GM12878 (cell line): ENCODE measurements at regions not wholly inside any gene's neighbourhood (a gene's known extent, or its start where the extent isn't known, plus 50 kb on each side); places are given as distances from the start of the nearest gene placed in this dataset.

Source experiments
- ATAC-seq: fragments of 200-7000 bp; cut with Tn5 transposase; 3 replicates; pipeline ENCODE4 v1.9.1; 2020; ENCODE audit warnings: mild to moderate bottlenecking, moderate library complexity
- BruUV-seq: library from RNA; stranded (reverse); fragments of 400-500 nt; replicated peaks from 2 replicates; lab custom pipeline; 2021; lab: Mats Ljungman, UMichigan
- CTCF ChIA-PET: fragments of 300-600 bp; sonication (Branson Sonifier 250); formaldehyde crosslinking; extraction: SDS; loops from one replicate; lab custom pipeline; 2021; ENCODE audit warnings: inconsistent platforms; lab: Yijun Ruan, JAX
- POLR2A ChIA-PET: fragments of 350-600 bp; formaldehyde crosslinking; extraction: SDS; loops from one replicate; lab custom pipeline; 2021; ENCODE audit warnings: inconsistent platforms; lab: Charles Lee
- RAD21 ChIA-PET: fragments of 300-600 bp; sonication (Branson Sonifier 250); formaldehyde crosslinking; loops from one replicate; lab custom pipeline; 2023; ENCODE audit warnings: antibody characterized with exemption; ENCODE audit not compliant: unreplicated experiment; lab: Charles Lee
- SMC1A ChIA-PET: fragments of 300-600 bp; sonication (Branson Sonifier 250); formaldehyde crosslinking; loops from one replicate; lab custom pipeline; 2023; ENCODE audit not compliant: unreplicated experiment, uncharacterized antibody; lab: Charles Lee
- DNase-seq: peaks from one replicate; pipeline ENCODE4 v3.0.0-alpha.2; 2011; ENCODE audit warnings: low read depth, low spot score
- FAIRE-seq: peaks from 3 replicates; lab custom pipeline; 2011; peaks lifted over from hg19 to GRCh38; lab: Jason Lieb, UNC
- H2AFZ ChIP-seq: 2 replicates; pipeline ENCODE4 v1.6.0; 2011; ENCODE audit warnings: low read depth, low read length, control low read depth; ENCODE audit not compliant: control insufficient read depth
- H3K27ac ChIP-seq: 2 replicates; pipeline ENCODE4 v1.5.1; 2011; ENCODE audit warnings: control low read depth; ENCODE audit not compliant: control insufficient read depth, insufficient read depth
- H3K27me3 ChIP-seq, 2 experiments: replicated peaks in 1 of 2; 2 replicates each; pipeline versions ENCODE4 v1.6.0 to v1.6.1; 2011; ENCODE audit warnings: low read length in 1 of 2; ENCODE audit not compliant: control insufficient read depth in 2 of 2, insufficient read depth in 2 of 2
- H3K36me3 ChIP-seq, 2 experiments: 2 replicates each; pipeline ENCODE4 v1.5.1; 2011; ENCODE audit warnings: low read length in 1 of 2; ENCODE audit not compliant: control insufficient read depth in 2 of 2, insufficient read depth in 2 of 2
- H3K4me1 ChIP-seq: 2 replicates; pipeline ENCODE4 v1.6.1; 2011; ENCODE audit warnings: mild to moderate bottlenecking, low read length, moderate library complexity, mixed read lengths; ENCODE audit not compliant: control insufficient read depth, insufficient read depth
- H3K4me2 ChIP-seq: 2 replicates; pipeline ENCODE4 v1.6.0; 2011; ENCODE audit warnings: control low read depth; ENCODE audit not compliant: control insufficient read depth, insufficient read depth
- H3K4me3 ChIP-seq: fragments of 200-600 bp; sonication (generic); 2 replicates; pipeline ENCODE4 v1.5.1; 2016
- H3K79me2 ChIP-seq: 2 replicates; pipeline ENCODE4 v1.6.0; 2011; ENCODE audit warnings: low read length; ENCODE audit not compliant: control insufficient read depth, insufficient read depth
- H3K9ac ChIP-seq: 2 replicates; pipeline ENCODE4 v1.8.0; 2011; ENCODE audit warnings: low read length, control low read depth, mixed read lengths; ENCODE audit not compliant: control insufficient read depth, insufficient read depth
- H3K9me3 ChIP-seq: replicated peaks from 3 replicates; pipeline ENCODE4 v1.5.1; 2011; ENCODE audit warnings: mild to moderate bottlenecking, low read length; ENCODE audit not compliant: control insufficient read depth, insufficient read depth
- H4K20me1 ChIP-seq: 2 replicates; pipeline ENCODE4 v1.6.0; 2011; ENCODE audit not compliant: control insufficient read depth, insufficient read depth
- HDGF ChIP-seq: fragments of 450-650 bp; IDR thresholded peaks from 2 replicates; pipeline ENCODE4 v1.6.1; 2016; ENCODE audit warnings: antibody characterized with exemption
- KDM1A ChIP-seq: fragments of 200-600 bp; sonication (generic); IDR thresholded peaks from 2 replicates; pipeline ENCODE4 v1.6.1; 2016; ENCODE audit warnings: borderline replicate concordance
- POLR2AphosphoS2 ChIP-seq: IDR thresholded peaks from 2 replicates; pipeline ENCODE4 v1.6.1; 2011; ENCODE audit warnings: low read depth, mild to moderate bottlenecking, low read length, improper control_type of control experiment, moderate library complexity
- SMC3 ChIP-seq: IDR thresholded peaks from 2 replicates; pipeline ENCODE4 v1.6.1; 2011; ENCODE audit warnings: low read length, improper control_type of control experiment, borderline replicate concordance
- STAT1 ChIP-seq: fragments of 450-650 bp; conservative IDR thresholded peaks from 2 replicates; pipeline ENCODE4 v1.6.1; 2014; ENCODE audit warnings: antibody characterized with exemption, mild to moderate bottlenecking
- SUPT20H ChIP-seq: IDR thresholded peaks from 2 replicates; pipeline ENCODE4 v1.6.1; 2011; ENCODE audit warnings: low read depth, mild to moderate bottlenecking, low read length, moderate library complexity, borderline replicate concordance; ENCODE audit not compliant: control insufficient read depth
- ZNF622 ChIP-seq: fragments of 450-650 bp; IDR thresholded peaks from 2 replicates; pipeline ENCODE4 v1.6.1; 2017; ENCODE audit warnings: mild to moderate bottlenecking, inconsistent platforms
- WGBS: methylation state at CpG from one replicate; pipeline ENCODE4 v1.1.6; 2016; ENCODE audit warnings: low lambda C conversion rate; ENCODE audit not compliant: insufficient replicate concordance, insufficient coverage; ENCODE audit errors: missing lambda C conversion rate; 5-methylcytosine and 5-hydroxymethylcytosine counted together
- in situ Hi-C: fragments of 300-500 bp; cut with MboI; formaldehyde crosslinking; loops from 9 replicates; pipeline ENCODE4 v1.14.3; 2018; ENCODE audit warnings: mixed read lengths
- intact Hi-C: fragments of 100-400 bp; cut with micrococcal nuclease; formaldehyde crosslinking; loops from one replicate; pipeline ENCODE4 v1.14.2; 2022; ENCODE audit not compliant: unreplicated experiment
- TF ChIP-seq, protein P1 (sequence below): IDR thresholded peaks from 2 replicates; pipeline ENCODE4 v1.6.1; 2011; ENCODE audit warnings: low read depth, low read length, improper control_type of control experiment, borderline replicate concordance
- TF ChIP-seq, protein P2 (sequence below): fragments of 150-350 bp; IDR thresholded peaks from 2 replicates; pipeline ENCODE4 v1.6.1; 2014; ENCODE audit warnings: mild to moderate bottlenecking, low read depth, low read length

DNA sequence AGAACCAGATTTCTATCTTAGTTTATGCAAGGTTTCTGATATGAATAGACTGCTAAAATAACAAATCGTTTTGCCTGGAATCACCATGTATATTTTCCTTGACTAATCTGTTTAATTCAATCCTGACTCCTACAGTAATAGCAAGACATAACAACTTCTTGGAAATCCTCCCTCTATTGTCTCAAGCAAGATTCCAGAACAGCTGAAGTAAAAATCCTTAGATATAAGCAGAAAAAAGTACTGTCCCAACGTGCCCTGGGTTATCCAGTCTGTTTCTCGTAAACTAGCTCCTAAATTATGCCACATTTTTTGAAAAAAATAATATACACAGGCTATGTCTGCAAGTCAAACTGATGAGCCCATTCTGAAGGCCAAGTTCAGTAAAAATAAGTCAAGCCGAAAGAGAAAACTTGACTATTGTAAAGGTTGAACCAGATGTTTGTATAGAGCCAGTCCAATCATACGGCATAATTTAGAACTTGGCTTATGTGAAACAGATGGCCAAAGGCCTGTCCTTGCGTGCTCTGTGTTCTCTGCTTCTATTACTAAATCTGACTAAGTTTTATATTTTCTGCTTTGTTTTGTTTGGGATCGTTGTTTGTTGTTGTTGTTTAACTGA lies 341.6 kb upstream of the NRSN1 start:
- 14% methylated on average over 7 of the region's 7 CpGs for WGBS
- RAD21 ChIA-PET, result no interaction called here

More for the DNA sequence above, 341.6 kb upstream of the NRSN1 start:
- ChIA-PET SMC1A (no interaction called here), POLR2A (no interaction called here), CTCF (no interaction called here)
- no peaks in the 10 kb centered on the region for H3K9me3 ChIP-seq
- no peaks in the 10 kb centered on the region for H3K4me1 ChIP-seq
- DNase-seq, result no peak
- H3K79me2 ChIP-seq, result no peaks in the 10 kb centered on the region
- H3K4me3 ChIP-seq, result no peak overlapping the region
- BruUV-seq, result no TSS peak
- TF ChIP-seq HDGF (no peak), STAT1 (no peak), ZNF622 (no peak), SMC3 (no peak), SUPT20H (no peak), KDM1A (no peak), POLR2AphosphoS2 (no peak)
- TF ChIP-seq, protein P1, sequence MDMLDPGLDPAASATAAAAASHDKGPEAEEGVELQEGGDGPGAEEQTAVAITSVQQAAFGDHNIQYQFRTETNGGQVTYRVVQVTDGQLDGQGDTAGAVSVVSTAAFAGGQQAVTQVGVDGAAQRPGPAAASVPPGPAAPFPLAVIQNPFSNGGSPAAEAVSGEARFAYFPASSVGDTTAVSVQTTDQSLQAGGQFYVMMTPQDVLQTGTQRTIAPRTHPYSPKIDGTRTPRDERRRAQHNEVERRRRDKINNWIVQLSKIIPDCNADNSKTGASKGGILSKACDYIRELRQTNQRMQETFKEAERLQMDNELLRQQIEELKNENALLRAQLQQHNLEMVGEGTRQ, result no peak
- TF ChIP-seq, protein P2, sequence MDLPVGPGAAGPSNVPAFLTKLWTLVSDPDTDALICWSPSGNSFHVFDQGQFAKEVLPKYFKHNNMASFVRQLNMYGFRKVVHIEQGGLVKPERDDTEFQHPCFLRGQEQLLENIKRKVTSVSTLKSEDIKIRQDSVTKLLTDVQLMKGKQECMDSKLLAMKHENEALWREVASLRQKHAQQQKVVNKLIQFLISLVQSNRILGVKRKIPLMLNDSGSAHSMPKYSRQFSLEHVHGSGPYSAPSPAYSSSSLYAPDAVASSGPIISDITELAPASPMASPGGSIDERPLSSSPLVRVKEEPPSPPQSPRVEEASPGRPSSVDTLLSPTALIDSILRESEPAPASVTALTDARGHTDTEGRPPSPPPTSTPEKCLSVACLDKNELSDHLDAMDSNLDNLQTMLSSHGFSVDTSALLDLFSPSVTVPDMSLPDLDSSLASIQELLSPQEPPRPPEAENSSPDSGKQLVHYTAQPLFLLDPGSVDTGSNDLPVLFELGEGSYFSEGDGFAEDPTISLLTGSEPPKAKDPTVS, result no peak
- ATAC-seq, result no peak
- intact Hi-C loops (no loop called here), in situ Hi-C loops (no loop called here)
- H3K9ac ChIP-seq, result no peak overlapping the region
- no peak overlapping the region for H2AFZ ChIP-seq
- H3K4me2 ChIP-seq, result no peak overlapping the region
- H3K36me3 ChIP-seq, result no peaks in the 10 kb centered on the region
- no peak overlapping the region for H3K27ac ChIP-seq
- H3K27me3 ChIP-seq, result no peaks in the 10 kb centered on the region
- FAIRE-seq, result no peak
- no peaks in the 10 kb centered on the region for H4K20me1 ChIP-seq
